GM23338 (cell line): ENCODE measurements at regions not wholly inside any gene's neighbourhood (a gene's known extent, or its start where the extent isn't known, plus 50 kb on each side); places are given as distances from the start of the nearest gene placed in this dataset.

Experiments
- CREB1 ChIP-seq: fragments of 250-450 bp; sonication (Bioruptor Pico); IDR thresholded peaks from 2 replicates; pipeline ENCODE4 v1.5.0; 2020; ENCODE audit warnings: low read depth, mild to moderate bottlenecking, moderate library complexity
- EZH2 ChIP-seq: fragments of 200-600 bp; sonication (generic); IDR thresholded peaks from one replicate; pipeline ENCODE4 v1.8.0; 2017; ENCODE audit warnings: antibody characterized with exemption, mild to moderate bottlenecking, low read depth; ENCODE audit not compliant: unreplicated experiment
- JUNB ChIP-seq: IDR thresholded peaks from one replicate; pipeline ENCODE4 v1.6.1; 2016; ENCODE audit warnings: antibody characterized with exemption; ENCODE audit not compliant: unreplicated experiment
- POLR2AphosphoS5 ChIP-seq: IDR thresholded peaks from 2 replicates; pipeline ENCODE4 v1.6.1; 2016; ENCODE audit warnings: antibody characterized with exemption, low read depth
- REST ChIP-seq: IDR thresholded peaks from one replicate; pipeline ENCODE4 v1.6.1; 2018; ENCODE audit warnings: antibody characterized with exemption; ENCODE audit not compliant: unreplicated experiment
- TF ChIP-seq, protein P1 (sequence below), 2 experiments: fragments of 200-600 bp in 1 of 2; sonication (generic) in 1 of 2; conservative IDR thresholded peaks; 2 replicates each; pipeline versions ENCODE4 v1.5.1 to v1.6.1; 2016 to 2017; ENCODE audit warnings: antibody characterized with exemption in 2 of 2, low read depth in 2 of 2, mild to moderate bottlenecking in 2 of 2, moderate library complexity in 1 of 2

GRCh38 chr3:139128803-139129202 is 84.1 kb upstream of the PRR23C start:
- TF ChIP-seq, protein P1, sequence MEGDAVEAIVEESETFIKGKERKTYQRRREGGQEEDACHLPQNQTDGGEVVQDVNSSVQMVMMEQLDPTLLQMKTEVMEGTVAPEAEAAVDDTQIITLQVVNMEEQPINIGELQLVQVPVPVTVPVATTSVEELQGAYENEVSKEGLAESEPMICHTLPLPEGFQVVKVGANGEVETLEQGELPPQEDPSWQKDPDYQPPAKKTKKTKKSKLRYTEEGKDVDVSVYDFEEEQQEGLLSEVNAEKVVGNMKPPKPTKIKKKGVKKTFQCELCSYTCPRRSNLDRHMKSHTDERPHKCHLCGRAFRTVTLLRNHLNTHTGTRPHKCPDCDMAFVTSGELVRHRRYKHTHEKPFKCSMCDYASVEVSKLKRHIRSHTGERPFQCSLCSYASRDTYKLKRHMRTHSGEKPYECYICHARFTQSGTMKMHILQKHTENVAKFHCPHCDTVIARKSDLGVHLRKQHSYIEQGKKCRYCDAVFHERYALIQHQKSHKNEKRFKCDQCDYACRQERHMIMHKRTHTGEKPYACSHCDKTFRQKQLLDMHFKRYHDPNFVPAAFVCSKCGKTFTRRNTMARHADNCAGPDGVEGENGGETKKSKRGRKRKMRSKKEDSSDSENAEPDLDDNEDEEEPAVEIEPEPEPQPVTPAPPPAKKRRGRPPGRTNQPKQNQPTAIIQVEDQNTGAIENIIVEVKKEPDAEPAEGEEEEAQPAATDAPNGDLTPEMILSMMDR (conservative IDR thresholded peaks at IDR 0.05; ENCODE audit: low read depth in 2 of 2) = no peak
- TF ChIP-seq EZH2 (no peak), CREB1 (CRISPR knock-in tag) (no peak), POLR2AphosphoS5 (no peak), REST (no peak), JUNB (no peak)
